Breast epithelium (tissue), 4 donors: ENCODE measurements at regions not wholly inside any gene's neighbourhood (a gene's known extent, or its start where the extent isn't known, plus 50 kb on each side); places are given as distances from the start of the nearest gene placed in this dataset.

Source experiments
- DNase-seq, 2 donors: peaks; one replicate each; pipeline ENCODE4 v3.0.0-alpha.2; 2019; ENCODE audit warnings: low spot score in 2 of 2
- H3K27ac ChIP-seq, 2 donors: fragments of 200-600 bp; sonication (generic) in 1 of 2; one replicate each; pipeline ENCODE4 v1.5.1; 2016 to 2019; ENCODE audit warnings: mild to moderate bottlenecking in 1 of 2
- H3K27me3 ChIP-seq, 2 donors: fragments of 200-600 bp; sonication (generic) in 1 of 2; one replicate each; pipeline versions ENCODE4 v1.5.1 to v1.6.0; 2017 to 2019; ENCODE audit warnings: control low read depth in 1 of 2, mild to moderate bottlenecking in 1 of 2
- H3K36me3 ChIP-seq: fragments of 200-600 bp; one replicate; pipeline ENCODE4 v1.5.1; 2019
- H3K4me1 ChIP-seq, 2 donors: fragments of 200-600 bp; sonication (generic); one replicate each; pipeline ENCODE4 v1.5.1; 2016 to 2019; ENCODE audit warnings: control low read depth in 1 of 2
- H3K4me3 ChIP-seq, 3 donors: fragments of 200-600 bp; sonication (generic); 1 replicate in 2 of 3; 2 replicates in 1 of 3; pipeline ENCODE4 v1.5.1; 2016 to 2019; ENCODE audit warnings: mild to moderate bottlenecking in 3 of 3, moderate library complexity in 2 of 3
- H3K9me3 ChIP-seq, 2 donors: fragments of 200-600 bp; sonication (generic) in 1 of 2; one replicate each; pipeline ENCODE4 v1.5.1; 2016 to 2019; ENCODE audit warnings: control low read depth in 1 of 2
- CTCF ChIP-seq, 3 donors: fragments of 450-650 bp; IDR thresholded peaks; one replicate each; pipeline ENCODE4 v1.5.1; 2016 to 2017; ENCODE audit warnings: antibody characterized with exemption in 3 of 3, mild to moderate bottlenecking in 3 of 3, moderate library complexity in 3 of 3
- POLR2A ChIP-seq: fragments of 450-650 bp; IDR thresholded peaks from one replicate; pipeline ENCODE4 v1.6.1; 2016; ENCODE audit warnings: antibody characterized with exemption, mild to moderate bottlenecking, moderate library complexity
- POLR2AphosphoS5 ChIP-seq, 3 donors: sonication (generic); formaldehyde crosslinking; IDR thresholded peaks; one replicate each; pipeline ENCODE4 v1.6.1; 2017; ENCODE audit warnings: antibody characterized with exemption in 3 of 3
- intact Hi-C: fragments of 100-400 bp; cut with DNase I; formaldehyde crosslinking; loops from one replicate; pipeline ENCODE4 v1.15.1; 2023; ENCODE audit warnings: low total_unique reads

GRCh38 chr13:111875915-111876314 is 191.0 kb upstream of the SOX1 start:
- no peak overlapping the region for H3K27ac ChIP-seq
- H3K4me3 ChIP-seq = no peak overlapping the region
- H3K27me3 ChIP-seq = peaks cover 0 to 12% of the 10 kb centered on the region in 2 donors
- H3K36me3 ChIP-seq = no peaks in the 10 kb centered on the region
- no peak for DNase-seq
- no peaks in the 10 kb centered on the region for H3K9me3 ChIP-seq
- intact Hi-C loops = no loop called here
- no peaks in the 10 kb centered on the region for H3K4me1 ChIP-seq
- TF ChIP-seq CTCF (IDR thresholded peaks at IDR 0.05) = no peak
- no peak for TF ChIP-seq POLR2AphosphoS5 (IDR thresholded peaks at IDR 0.05)
- no peak for TF ChIP-seq POLR2A

GRCh38 chr13:111876506-111876905 is 190.4 kb upstream of the SOX1 start:
- Histone ChIP-seq H3K36me3 (no peaks in the 10 kb centered on the region), H3K27ac (no peak overlapping the region), H3K9me3 (no peaks in the 10 kb centered on the region), H3K27me3 (peaks cover 0 to 12% of the 10 kb centered on the region in 2 donors), H3K4me1 (no peaks in the 10 kb centered on the region), H3K4me3 (no peak overlapping the region)
- no peak for TF ChIP-seq CTCF (IDR thresholded peaks at IDR 0.05)
- no peak for TF ChIP-seq POLR2AphosphoS5 (IDR thresholded peaks at IDR 0.05)
- no peak for TF ChIP-seq POLR2A
- no peak for DNase-seq
- intact Hi-C loops = no loop called here

- Histone ChIP-seq H3K9me3 (no peaks in the 10 kb centered on the region), H3K36me3 (no peaks in the 10 kb centered on the region), H3K4me3 (no peak overlapping the region), H3K4me1 (no peaks in the 10 kb centered on the region), H3K27ac (no peak overlapping the region), H3K27me3 (peaks cover 0 to 7% of the 10 kb centered on the region in 2 donors)
- intact Hi-C loops = no loop called here
- DNase-seq = no peak
- TF ChIP-seq POLR2AphosphoS5 (IDR thresholded peaks at IDR 0.05) (no peak), CTCF (IDR thresholded peaks at IDR 0.05) (no peak)
Measured at GRCh38 chr13:111877906-111878305, 189.0 kb upstream of the SOX1 start.

GRCh38 chr13:111879719-111880118 is 187.2 kb upstream of the SOX1 start:
- peaks cover 0 to 8% of the 10 kb centered on the region in 2 donors for H3K27me3 ChIP-seq
- no peak for DNase-seq
- no peaks in the 10 kb centered on the region for H3K9me3 ChIP-seq
- H3K36me3 ChIP-seq = no peaks in the 10 kb centered on the region
- TF ChIP-seq CTCF (IDR thresholded peaks at IDR 0.05) (no peak), POLR2A (no peak), POLR2AphosphoS5 (IDR thresholded peaks at IDR 0.05) (no peak)
- H3K27ac ChIP-seq = no peak overlapping the region
- H3K4me3 ChIP-seq = no peak overlapping the region
- intact Hi-C loops = no loop called here
- no peaks in the 10 kb centered on the region for H3K4me1 ChIP-seq

- no peak overlapping the region for H3K4me3 ChIP-seq
- H3K36me3 ChIP-seq = no peaks in the 10 kb centered on the region
- H3K27me3 ChIP-seq = peaks cover 0 to 6% of the 10 kb centered on the region in 2 donors
- no peak for DNase-seq
- intact Hi-C loops = no loop called here
- no peaks in the 10 kb centered on the region for H3K9me3 ChIP-seq
- no peak for TF ChIP-seq CTCF (IDR thresholded peaks at IDR 0.05)
- TF ChIP-seq POLR2A = no peak
- TF ChIP-seq POLR2AphosphoS5 (IDR thresholded peaks at IDR 0.05) = no peak
- no peak overlapping the region for H3K27ac ChIP-seq
- no peaks in the 10 kb centered on the region for H3K4me1 ChIP-seq
Measured at GRCh38 chr13:111880185-111880584, 186.8 kb upstream of the SOX1 start.
